Fibroblast of mammary gland (primary cell): ENCODE measurements at regions not wholly inside any gene's neighbourhood (a gene's known extent, or its start where the extent isn't known, plus 50 kb on each side); places are given as distances from the start of the nearest gene placed in this dataset.

Source experiments
- DNase-seq: peaks from one replicate; pipeline ENCODE4 v3.0.0-alpha.2; 2010; ENCODE audit warnings: low read depth
- H3K4me3 ChIP-seq: 2 replicates; pipeline ENCODE4 v1.5.1; 2011; ENCODE audit warnings: low read depth, mild to moderate bottlenecking, low read length, moderate library complexity; ENCODE audit not compliant: control insufficient read depth
- CTCF ChIP-seq: conservative IDR thresholded peaks from 2 replicates; pipeline ENCODE4 v1.5.1; 2011; ENCODE audit warnings: low read depth, low read length, inconsistent platforms; ENCODE audit not compliant: control insufficient read depth, insufficient read depth

DNA sequence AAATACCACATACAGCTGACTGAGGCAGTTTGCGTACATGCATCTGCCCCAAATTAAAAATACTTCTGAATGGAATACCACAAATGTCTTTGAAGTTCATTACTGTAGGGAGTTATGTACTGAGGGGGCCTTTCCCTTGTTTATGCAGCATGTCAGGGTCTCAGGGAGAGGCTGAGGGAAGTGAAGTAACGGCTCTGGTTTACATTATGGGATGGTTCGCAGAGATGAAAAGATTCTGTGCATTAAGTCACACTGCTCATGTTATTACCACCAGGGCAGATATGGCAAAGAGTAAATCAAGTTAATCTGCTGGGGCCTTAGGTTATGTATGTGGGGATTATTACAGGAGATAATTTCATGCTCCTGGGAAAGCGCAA lies 385.9 kb upstream of the RND3 start:
- no peak overlapping the region for H3K4me3 ChIP-seq
- no peak for TF ChIP-seq CTCF
- no peak for DNase-seq

GRCh38 chr2:150872756-150873395 lies 385.4 kb upstream of the RND3 start:
- H3K4me3 ChIP-seq, result no peak overlapping the region
- DNase-seq, result no peak
- TF ChIP-seq CTCF, result no peak

DNA sequence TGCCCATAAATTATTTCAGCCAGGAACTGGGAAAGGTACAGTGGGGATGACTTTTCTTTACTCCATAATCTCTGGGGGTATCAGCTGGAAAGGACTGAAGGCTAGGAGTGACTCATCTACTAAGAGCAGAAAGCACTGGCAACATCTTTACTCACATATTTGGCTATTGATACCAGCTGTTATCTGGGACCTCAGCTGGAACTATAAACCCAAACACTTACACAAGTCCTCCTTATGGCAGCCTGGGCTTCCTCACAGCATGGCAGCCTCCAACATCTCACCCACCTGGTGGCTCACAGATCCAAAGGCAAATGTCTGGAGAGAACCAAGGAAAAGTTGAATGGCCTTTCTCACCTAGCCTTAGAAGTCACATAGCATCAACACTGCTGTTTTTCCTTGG lies 379.0 kb upstream of the RND3 start:
- DNase-seq, result peak; percentile 77
- no peak for TF ChIP-seq CTCF

GRCh38 chr2:150863691-150864090 lies 376.2 kb upstream of the RND3 start:
- no peak overlapping the region for H3K4me3 ChIP-seq
- DNase-seq, result no peak
- TF ChIP-seq CTCF, result no peak

More for the DNA sequence above, 379.0 kb upstream of the RND3 start:
- H3K4me3 ChIP-seq, result no peak overlapping the region

GRCh38 chr2:150860301-150860700 lies 372.8 kb upstream of the RND3 start:
- H3K4me3 ChIP-seq, result no peak overlapping the region
- TF ChIP-seq CTCF, result no peak
- no peak for DNase-seq

GRCh38 chr2:150859877-150860276 lies 372.4 kb upstream of the RND3 start:
- DNase-seq, result no peak
- H3K4me3 ChIP-seq, result no peak overlapping the region
- TF ChIP-seq CTCF, result no peak

GRCh38 chr2:150859162-150859561 lies 371.7 kb upstream of the RND3 start:
- H3K4me3 ChIP-seq, result no peak overlapping the region
- TF ChIP-seq CTCF, result no peak
- no peak for DNase-seq
